GM21529 (cell line): ENCODE measurements at regions not wholly inside any gene's neighbourhood (a gene's known extent, or its start where the extent isn't known, plus 50 kb on each side); places are given as distances from the start of the nearest gene placed in this dataset.
"Not testable (repeated sequence)": the region's sequence is repeated elsewhere in the genome, so short reads cannot be mapped to it uniquely, and the experiment has no call there.

Experiments
- ATAC-seq: cut with Tn5 transposase; IDR thresholded peaks from one replicate; pipeline ENCODE4 v1.9.1; 2021; ENCODE audit not compliant: unreplicated experiment

GRCh38 chr9:75274781-75275180, 186.5 kb downstream of the OSTF1 start:
- ATAC-seq: no peak

GRCh38 chr9:75282047-75282446, 193.7 kb downstream of the OSTF1 start:
- no peak for ATAC-seq

- no peak for ATAC-seq
Observed at GRCh38 chr9:75289332-75289731, 201.0 kb downstream of the OSTF1 start.

GRCh38 chr9:75299324-75299723, 211.0 kb downstream of the OSTF1 start:
- no peak for ATAC-seq

- no peak for ATAC-seq
Observed at GRCh38 chr9:75333624-75334023, 245.3 kb downstream of the OSTF1 start.

GRCh38 chr9:75358846-75359245, 270.5 kb downstream of the OSTF1 start:
- no peak for ATAC-seq

- no peak for ATAC-seq
Observed at GRCh38 chr9:75359638-75360037, 271.3 kb downstream of the OSTF1 start.

- ATAC-seq: no peak
Observed at GRCh38 chr9:75360252-75360651, 271.9 kb downstream of the OSTF1 start.

GRCh38 chr9:75362446-75362845, 274.1 kb downstream of the OSTF1 start:
- ATAC-seq: not testable (repeated sequence)

- no peak for ATAC-seq
Observed at GRCh38 chr9:75365196-75365595, 276.9 kb downstream of the OSTF1 start.

- ATAC-seq: no peak
Observed at GRCh38 chr9:75369989-75370388, 281.7 kb downstream of the OSTF1 start.

- no peak for ATAC-seq
Observed at GRCh38 chr9:75372499-75373268, 284.4 kb downstream of the OSTF1 start.

GRCh38 chr9:75376680-75377254, 288.5 kb downstream of the OSTF1 start:
- no peak for ATAC-seq

- ATAC-seq: no peak
Observed at GRCh38 chr9:75378036-75378435, 289.7 kb downstream of the OSTF1 start.

- ATAC-seq: no peak
Observed at GRCh38 chr9:75378926-75379325, 290.6 kb downstream of the OSTF1 start.

GRCh38 chr9:75382126-75382525, 293.8 kb downstream of the OSTF1 start:
- no peak for ATAC-seq

GRCh38 chr9:75383420-75384034, 295.2 kb downstream of the OSTF1 start:
- not testable (repeated sequence) for ATAC-seq

- ATAC-seq: no peak
Observed at GRCh38 chr9:75385236-75385635, 296.9 kb downstream of the OSTF1 start.

GRCh38 chr9:75389101-75389500, 300.8 kb downstream of the OSTF1 start:
- ATAC-seq: no peak

GRCh38 chr9:75390951-75391350, 302.6 kb downstream of the OSTF1 start:
- ATAC-seq: no peak

- no peak for ATAC-seq
Observed at GRCh38 chr9:75391497-75391896, 303.2 kb downstream of the OSTF1 start.

GRCh38 chr9:75395336-75395735, 307.0 kb downstream of the OSTF1 start:
- ATAC-seq: no peak
